Spleen (tissue), 7 donors: ENCODE measurements at regions not wholly inside any gene's neighbourhood (a gene's known extent, or its start where the extent isn't known, plus 50 kb on each side); places are given as distances from the start of the nearest gene placed in this dataset.

ENCODE experiments used
- CTCF ChIP-seq, 11 experiments: fragments of 200-600 bp in 7 of 11; fragments of 450-650 bp in 4 of 11; sonication (generic) in 4 of 11; IDR thresholded peaks in 8 of 11; conservative IDR thresholded peaks in 3 of 11; 1 replicate in 7 of 11; 2 replicates in 4 of 11; pipeline versions ENCODE4 v1.4.0 to v1.8.0; 2016 to 2021; ENCODE audit warnings: antibody characterized with exemption in 11 of 11, inconsistent platforms in 4 of 11, mild to moderate bottlenecking in 1 of 11
- POLR2A ChIP-seq, 3 donors: fragments of 450-650 bp; IDR thresholded peaks; one replicate each; pipeline ENCODE4 v1.5.1; 2017; ENCODE audit warnings: antibody characterized with exemption in 3 of 3, mild to moderate bottlenecking in 1 of 3
- POLR2AphosphoS5 ChIP-seq, 3 donors: sonication (generic); formaldehyde crosslinking; IDR thresholded peaks; one replicate each; pipeline ENCODE4 v1.5.1; 2017; ENCODE audit warnings: antibody characterized with exemption in 3 of 3
- donor health status: DM: no; HTN: no; CAD: no; lungs with moderate emphysema.
- donor health status: DM: no; HTN: no; CAD: no.
- donor health status: DM: no; HTN: no; CAD: no.

GRCh38 chr1:245000872-245001188 lies 136.5 kb upstream of the HNRNPU start:
- TF ChIP-seq POLR2AphosphoS5 (IDR thresholded peaks at IDR 0.05) (no peak), CTCF (IDR thresholded peaks at IDR 0.05 in 8 of 11, conservative IDR thresholded peaks at IDR 0.05 in 3 of 11) (no peak), POLR2A (IDR thresholded peaks at IDR 0.05) (no peak)
